ENCODE measurements at regions not wholly inside any gene's neighbourhood (a gene's known extent, or its start where the extent isn't known, plus 50 kb on each side); places are given as distances from the start of the nearest gene placed in this dataset.

DNA sequence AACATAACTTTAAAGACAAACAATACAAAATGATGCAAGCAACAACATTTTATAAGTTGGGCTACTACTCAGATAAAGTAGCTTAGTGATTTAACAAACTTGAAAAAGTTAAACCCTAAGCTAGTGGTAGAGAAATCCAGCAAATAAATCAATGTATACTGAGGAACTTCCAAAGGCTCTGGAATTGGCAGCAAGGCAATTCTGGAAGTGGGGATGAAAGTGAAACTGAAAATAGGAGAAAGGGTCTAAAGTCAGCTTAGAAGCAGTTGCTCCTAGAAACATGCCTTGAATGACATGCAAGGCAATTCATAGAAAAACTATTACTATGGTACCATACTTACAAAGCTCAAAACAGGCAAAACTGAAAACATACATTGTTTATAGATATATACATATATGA, 90.0 kb upstream of the CAMK1G start:
- H3K4me3 ChIP-seq (ENCODE audit: low read depth, low read length, poor library complexity, severe bottlenecking): no peak overlapping the region
- no peaks in the 10 kb centered on the region for H3K4me1 ChIP-seq (ENCODE audit: insufficient read depth, low read length, poor library complexity, severe bottlenecking)
- no peaks in the 10 kb centered on the region for H3K79me2 ChIP-seq (ENCODE audit: insufficient read depth, low read depth, low read length)
- intact Hi-C loops (cut with micrococcal nuclease; ENCODE audit: unreplicated experiment): no loop called here
- BruUV-seq (replicated peaks): no TSS peak
- H3K27ac ChIP-seq (ENCODE audit: low read depth, low read length, poor library complexity, severe bottlenecking): no peak overlapping the region
- CTCF ChIA-PET (ENCODE audit: unreplicated experiment): no interaction called here
- H3K4me2 ChIP-seq (ENCODE audit: low read length): no peak overlapping the region
- H4K20me1 ChIP-seq (ENCODE audit: insufficient read depth, low read length): no peaks in the 10 kb centered on the region
- no peaks in the 10 kb centered on the region for H3K9me3 ChIP-seq (ENCODE audit: low read length)
- H3K36me3 ChIP-seq (ENCODE audit: insufficient read depth, low read length): no peaks in the 10 kb centered on the region
- H2AFZ ChIP-seq (ENCODE audit: low read length): no peak overlapping the region
- DNase-seq (ENCODE audit: low spot score): no peak
- no peaks in the 10 kb centered on the region for H3K9me2 ChIP-seq (ENCODE audit: insufficient read depth, low read length)
- no peak for TF ChIP-seq EZH2phosphoT487 (IDR thresholded peaks at IDR 0.05; ENCODE audit: borderline replicate concordance, low read depth, low read length)
- TF ChIP-seq, protein P1, sequence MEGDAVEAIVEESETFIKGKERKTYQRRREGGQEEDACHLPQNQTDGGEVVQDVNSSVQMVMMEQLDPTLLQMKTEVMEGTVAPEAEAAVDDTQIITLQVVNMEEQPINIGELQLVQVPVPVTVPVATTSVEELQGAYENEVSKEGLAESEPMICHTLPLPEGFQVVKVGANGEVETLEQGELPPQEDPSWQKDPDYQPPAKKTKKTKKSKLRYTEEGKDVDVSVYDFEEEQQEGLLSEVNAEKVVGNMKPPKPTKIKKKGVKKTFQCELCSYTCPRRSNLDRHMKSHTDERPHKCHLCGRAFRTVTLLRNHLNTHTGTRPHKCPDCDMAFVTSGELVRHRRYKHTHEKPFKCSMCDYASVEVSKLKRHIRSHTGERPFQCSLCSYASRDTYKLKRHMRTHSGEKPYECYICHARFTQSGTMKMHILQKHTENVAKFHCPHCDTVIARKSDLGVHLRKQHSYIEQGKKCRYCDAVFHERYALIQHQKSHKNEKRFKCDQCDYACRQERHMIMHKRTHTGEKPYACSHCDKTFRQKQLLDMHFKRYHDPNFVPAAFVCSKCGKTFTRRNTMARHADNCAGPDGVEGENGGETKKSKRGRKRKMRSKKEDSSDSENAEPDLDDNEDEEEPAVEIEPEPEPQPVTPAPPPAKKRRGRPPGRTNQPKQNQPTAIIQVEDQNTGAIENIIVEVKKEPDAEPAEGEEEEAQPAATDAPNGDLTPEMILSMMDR (conservative IDR thresholded peaks at IDR 0.05; ENCODE audit: low read length): no peak
- POLR2A ChIA-PET: interaction anchor here (0.9 kb wide), 1 partner anchor 109 kb away, joined by 3 read pairs; no protein-coding TSS in a partner anchor

DNA sequence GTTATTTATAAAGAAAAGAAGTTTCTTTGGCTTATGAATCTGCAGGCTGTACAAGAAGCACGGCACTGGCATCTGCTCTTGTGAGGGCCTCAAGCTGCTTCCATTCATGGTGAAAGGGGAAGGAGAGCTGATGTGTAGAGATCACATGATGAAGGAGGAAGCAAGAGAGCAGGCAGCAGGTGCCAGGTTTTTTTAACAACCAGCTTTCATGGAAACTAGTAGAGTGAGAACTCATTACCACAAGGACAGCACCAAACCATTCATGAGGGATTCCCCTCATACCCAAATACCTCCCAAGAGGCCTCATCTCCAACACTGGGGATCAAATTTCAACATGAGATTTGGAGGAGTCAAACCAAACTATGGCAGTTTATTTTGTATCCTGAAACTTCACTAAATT, 85.8 kb upstream of the CAMK1G start:
- no peak overlapping the region for H3K4me2 ChIP-seq (ENCODE audit: low read length)
- TF ChIP-seq, protein P1 (conservative IDR thresholded peaks at IDR 0.05; ENCODE audit: low read length): no peak
- no peak for TF ChIP-seq EZH2phosphoT487 (IDR thresholded peaks at IDR 0.05; ENCODE audit: borderline replicate concordance, low read depth, low read length)
- no peaks in the 10 kb centered on the region for H4K20me1 ChIP-seq (ENCODE audit: insufficient read depth, low read length)
- H3K4me1 ChIP-seq (ENCODE audit: insufficient read depth, low read length, poor library complexity, severe bottlenecking): no peaks in the 10 kb centered on the region
- H3K79me2 ChIP-seq (ENCODE audit: insufficient read depth, low read depth, low read length): no peaks in the 10 kb centered on the region
- no peak for DNase-seq (ENCODE audit: low spot score)
- H3K9me3 ChIP-seq (ENCODE audit: low read length): no peaks in the 10 kb centered on the region
- no peaks in the 10 kb centered on the region for H3K9me2 ChIP-seq (ENCODE audit: insufficient read depth, low read length)
- H2AFZ ChIP-seq (ENCODE audit: low read length): no peak overlapping the region
- H3K36me3 ChIP-seq (ENCODE audit: insufficient read depth, low read length): no peaks in the 10 kb centered on the region
- H3K27ac ChIP-seq (ENCODE audit: low read depth, low read length, poor library complexity, severe bottlenecking): no peak overlapping the region
- ChIA-PET POLR2A (no interaction called here), CTCF (ENCODE audit: unreplicated experiment) (no interaction called here)
- BruUV-seq (replicated peaks): no TSS peak
- H3K4me3 ChIP-seq (ENCODE audit: low read depth, low read length, poor library complexity, severe bottlenecking): no peak overlapping the region
- intact Hi-C loops (cut with micrococcal nuclease; ENCODE audit: unreplicated experiment): no loop called here

GRCh38 chr1:209500993-209501392, 82.5 kb upstream of the CAMK1G start:
- H3K79me2 ChIP-seq (ENCODE audit: insufficient read depth, low read depth, low read length): no peaks in the 10 kb centered on the region
- no peak for TF ChIP-seq EZH2phosphoT487 (IDR thresholded peaks at IDR 0.05; ENCODE audit: borderline replicate concordance, low read depth, low read length)
- TF ChIP-seq, protein P1 (conservative IDR thresholded peaks at IDR 0.05; ENCODE audit: low read length): no peak
- no peaks in the 10 kb centered on the region for H3K9me2 ChIP-seq (ENCODE audit: insufficient read depth, low read length)
- H3K4me3 ChIP-seq (ENCODE audit: low read depth, low read length, poor library complexity, severe bottlenecking): no peak overlapping the region
- no TSS peak for BruUV-seq (replicated peaks)
- intact Hi-C loops (cut with micrococcal nuclease; ENCODE audit: unreplicated experiment): no loop called here
- no peaks in the 10 kb centered on the region for H3K9me3 ChIP-seq (ENCODE audit: low read length)
- H2AFZ ChIP-seq (ENCODE audit: low read length): no peak overlapping the region
- no peak overlapping the region for H3K27ac ChIP-seq (ENCODE audit: low read depth, low read length, poor library complexity, severe bottlenecking)
- H3K36me3 ChIP-seq (ENCODE audit: insufficient read depth, low read length): no peaks in the 10 kb centered on the region
- ChIA-PET CTCF (ENCODE audit: unreplicated experiment) (no interaction called here), POLR2A (interaction anchor here (0.8 kb wide), 1 partner anchor 15 kb away, joined by 3 read pairs; no protein-coding TSS in a partner anchor)
- DNase-seq (ENCODE audit: low spot score): no peak
- no peaks in the 10 kb centered on the region for H3K4me1 ChIP-seq (ENCODE audit: insufficient read depth, low read length, poor library complexity, severe bottlenecking)
- H4K20me1 ChIP-seq (ENCODE audit: insufficient read depth, low read length): no peaks in the 10 kb centered on the region
- H3K4me2 ChIP-seq (ENCODE audit: low read length): no peak overlapping the region
